ENCODE measurements at regions not wholly inside any gene's neighbourhood (a gene's known extent, or its start where the extent isn't known, plus 50 kb on each side); places are given as distances from the start of the nearest gene placed in this dataset.

DNA sequence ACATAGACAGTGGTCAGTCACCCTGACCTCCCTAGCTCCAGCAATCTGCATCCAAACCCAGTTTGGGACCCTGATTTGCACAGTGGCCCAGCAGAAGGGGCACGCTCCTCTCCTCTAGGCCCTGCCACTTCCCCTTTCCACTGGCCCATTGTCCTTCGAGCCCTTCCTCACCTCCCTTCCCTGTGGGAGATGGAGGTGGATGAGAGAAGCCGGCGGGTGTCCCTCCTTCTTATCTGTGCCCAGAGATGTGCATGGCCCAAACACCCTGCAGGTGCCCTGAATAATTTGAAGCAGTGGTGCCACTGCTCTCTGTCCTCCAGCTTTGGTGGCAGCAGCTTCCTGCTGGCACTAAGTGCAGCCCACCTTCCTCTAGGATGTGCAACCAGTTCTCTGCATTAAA is 140.0 kb downstream of the BARX1 start:
- H3K4me1 Mint-ChIP-seq = peaks cover 39% of the 10 kb centered on the region
- H3K4me3 Mint-ChIP-seq = no peak overlapping the region
- H3K36me3 Mint-ChIP-seq (ENCODE audit: low read depth) = no peaks in the 10 kb centered on the region
- no peak for DNase-seq
- no peaks in the 10 kb centered on the region for H3K9me3 Mint-ChIP-seq
- no peak for TF ChIP-seq CTCF (IDR thresholded peaks at IDR 0.05)
- no peak overlapping the region for H3K27ac Mint-ChIP-seq
- H3K27me3 Mint-ChIP-seq (ENCODE audit: low read depth, poor library complexity) = peaks cover 54% of the 10 kb centered on the region

- Mint-ChIP-seq H3K27ac (no peak overlapping the region), H3K27me3 (ENCODE audit: low read depth, poor library complexity) (peaks cover 47% of the 10 kb centered on the region), H3K4me1 (peaks cover 44% of the 10 kb centered on the region)
Observed at GRCh38 chr9:93814077-93814956, 140.8 kb downstream of the BARX1 start.

DNA sequence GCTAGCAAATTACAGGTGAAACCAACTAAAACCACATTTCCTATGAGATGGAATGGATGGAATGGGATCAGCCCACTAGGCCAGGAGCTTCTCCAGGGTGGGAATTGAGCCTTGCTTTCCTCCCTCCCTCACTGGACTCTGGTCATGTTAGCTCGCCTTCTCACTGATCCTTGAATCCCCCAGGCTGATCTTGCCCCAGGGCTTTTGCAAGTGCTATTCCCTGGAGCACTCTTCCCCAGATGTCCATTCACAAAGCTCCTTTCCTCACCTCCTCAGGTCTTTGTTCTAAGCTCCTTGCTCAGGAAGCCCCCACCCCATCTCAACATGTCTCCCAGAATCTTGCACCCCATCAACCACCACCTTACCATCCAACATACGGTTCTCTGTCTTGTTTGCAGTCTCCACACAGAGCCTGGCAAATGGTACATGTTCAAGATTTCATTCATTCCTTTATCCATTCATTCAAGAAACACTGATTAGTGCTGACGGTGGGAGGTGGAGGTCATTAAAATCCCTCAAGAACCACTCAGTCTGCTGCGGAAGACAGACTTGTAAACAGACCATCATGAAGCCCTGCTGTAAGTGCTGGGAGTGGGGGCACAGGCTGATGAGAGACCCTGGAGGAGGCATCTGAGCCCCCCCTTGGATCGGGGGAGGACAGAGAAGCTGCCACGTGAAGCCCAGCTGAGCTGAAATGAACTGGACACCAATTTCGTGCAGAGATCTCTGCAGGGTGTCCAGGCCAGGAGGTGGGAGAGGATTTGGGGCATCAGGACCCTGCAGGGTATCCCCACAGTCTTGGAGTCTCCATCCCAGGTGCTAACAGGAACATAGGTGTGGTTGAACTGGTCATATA is 141.7 kb downstream of the BARX1 start:
- Mint-ChIP-seq H3K27ac (no peak overlapping the region), H3K27me3 (ENCODE audit: low read depth, poor library complexity) (peaks cover 38% of the 10 kb centered on the region), H3K4me3 (no peak overlapping the region), H3K4me1 (peaks cover 47% of the 10 kb centered on the region), H3K9me3 (no peaks in the 10 kb centered on the region), H3K36me3 (ENCODE audit: low read depth) (no peaks in the 10 kb centered on the region)
- no peak for TF ChIP-seq CTCF (IDR thresholded peaks at IDR 0.05)
- no peak for DNase-seq

More at GRCh38 chr9:93814077-93814956, 140.8 kb downstream of the BARX1 start:
- peak; percentile 29 for TF ChIP-seq CTCF (IDR thresholded peaks at IDR 0.05)
- no peak for DNase-seq
- H3K4me3 Mint-ChIP-seq = no peak overlapping the region
- no peaks in the 10 kb centered on the region for H3K9me3 Mint-ChIP-seq
- H3K36me3 Mint-ChIP-seq (ENCODE audit: low read depth) = no peaks in the 10 kb centered on the region

GRCh38 chr9:93812410-93812668 is 142.8 kb downstream of the BARX1 start:
- DNase-seq = no peak
- Mint-ChIP-seq H3K36me3 (ENCODE audit: low read depth) (no peaks in the 10 kb centered on the region), H3K4me1 (peaks cover 58% of the 10 kb centered on the region), H3K4me3 (no peak overlapping the region), H3K27me3 (ENCODE audit: low read depth, poor library complexity) (peaks cover 29% of the 10 kb centered on the region), H3K9me3 (no peaks in the 10 kb centered on the region), H3K27ac (no peak overlapping the region)
- no peak for TF ChIP-seq CTCF (IDR thresholded peaks at IDR 0.05)

GRCh38 chr9:93810028-93810971 is 144.9 kb downstream of the BARX1 start:
- no peaks in the 10 kb centered on the region for H3K36me3 Mint-ChIP-seq (ENCODE audit: low read depth)
- H3K27ac Mint-ChIP-seq = no peak overlapping the region
- H3K9me3 Mint-ChIP-seq = peaks cover 6% of the 10 kb centered on the region
- TF ChIP-seq CTCF (IDR thresholded peaks at IDR 0.05) = no peak
- peak; percentile 66 for DNase-seq
- peaks cover 15% of the 10 kb centered on the region for H3K27me3 Mint-ChIP-seq (ENCODE audit: low read depth, poor library complexity)
- H3K4me1 Mint-ChIP-seq = peaks cover 55% of the 10 kb centered on the region
- no peak overlapping the region for H3K4me3 Mint-ChIP-seq
